NCI-H2196 treated with DMSO at 0.1 percent for 48 hours (cell line): ENCODE measurements at regions not wholly inside any gene's neighbourhood (a gene's known extent, or its start where the extent isn't known, plus 50 kb on each side); places are given as distances from the start of the nearest gene placed in this dataset.
"Not testable (repeated sequence)": the region's sequence is repeated elsewhere in the genome, so short reads cannot be mapped to it uniquely, and the experiment has no call there.

Source experiments
- DNase-seq: peaks from one replicate; lab custom pipeline; 2025; ENCODE audit not compliant: unreplicated experiment; lab: John Stamatoyannopoulos, UW

DNA sequence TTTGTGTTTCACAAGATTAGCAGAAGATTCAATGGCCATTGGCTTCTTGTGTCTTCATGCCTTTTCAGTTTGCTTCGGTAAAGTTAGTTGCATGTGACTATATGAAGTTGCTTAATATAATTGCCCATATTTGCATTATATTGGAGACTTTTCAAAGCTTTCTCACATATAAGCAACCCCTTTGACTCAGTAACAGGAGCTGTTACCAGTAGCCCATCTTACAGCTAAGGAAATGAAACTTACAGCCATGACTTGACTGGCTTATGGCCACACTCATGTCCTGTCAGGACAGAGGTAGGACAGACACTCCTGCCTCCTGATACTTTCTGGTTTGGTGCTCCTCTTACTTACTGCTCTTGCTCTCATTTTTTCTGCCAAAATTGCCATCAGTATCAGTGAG is 1082.1 kb downstream of the BCL11B start:
- DNase-seq = no peak

DNA sequence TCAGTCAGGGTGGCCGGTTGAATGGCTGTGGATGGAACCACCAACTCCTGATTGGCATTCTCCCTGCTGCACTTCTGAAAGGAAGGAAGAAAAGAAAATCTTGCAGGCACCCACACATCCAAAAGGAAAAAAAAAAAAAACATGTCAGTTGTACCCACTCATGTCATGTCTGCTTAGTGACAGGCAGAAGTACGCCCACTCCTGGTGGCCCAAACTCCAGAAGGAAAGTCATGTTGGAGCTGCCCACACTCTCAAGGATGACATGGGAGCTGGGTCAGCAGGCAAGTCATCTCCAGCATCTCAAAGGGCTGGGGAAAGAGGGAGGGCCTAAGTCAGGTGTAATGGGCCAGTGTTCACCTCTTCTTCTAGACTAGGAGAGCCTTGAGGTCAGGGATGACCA is 1079.1 kb downstream of the BCL11B start:
- DNase-seq = no peak

DNA sequence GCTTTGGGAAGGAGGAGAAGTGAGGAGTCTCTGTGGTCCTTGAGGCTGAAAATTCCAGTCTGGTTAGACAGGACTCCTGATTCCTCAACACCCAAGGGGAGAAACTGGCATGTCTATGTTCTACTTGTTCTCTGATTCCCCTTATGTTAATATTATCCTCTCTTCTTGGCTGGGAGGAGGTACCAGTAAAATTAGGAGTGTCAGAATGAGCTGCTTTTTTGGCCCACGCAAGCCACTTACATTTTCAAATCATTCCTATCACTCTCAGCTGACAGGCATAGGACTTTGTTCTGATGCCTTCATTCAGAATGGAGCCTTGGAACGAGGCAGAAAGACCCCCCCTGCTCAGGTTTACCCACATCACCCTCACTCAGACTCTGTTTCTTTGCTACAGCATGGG is 1077.2 kb downstream of the BCL11B start:
- DNase-seq = no peak

- DNase-seq = no peak
Measured at GRCh38 chr14:98195256-98195655, 1076.7 kb downstream of the BCL11B start.

GRCh38 chr14:98197933-98198332 is 1074.1 kb downstream of the BCL11B start:
- DNase-seq = no peak

DNA sequence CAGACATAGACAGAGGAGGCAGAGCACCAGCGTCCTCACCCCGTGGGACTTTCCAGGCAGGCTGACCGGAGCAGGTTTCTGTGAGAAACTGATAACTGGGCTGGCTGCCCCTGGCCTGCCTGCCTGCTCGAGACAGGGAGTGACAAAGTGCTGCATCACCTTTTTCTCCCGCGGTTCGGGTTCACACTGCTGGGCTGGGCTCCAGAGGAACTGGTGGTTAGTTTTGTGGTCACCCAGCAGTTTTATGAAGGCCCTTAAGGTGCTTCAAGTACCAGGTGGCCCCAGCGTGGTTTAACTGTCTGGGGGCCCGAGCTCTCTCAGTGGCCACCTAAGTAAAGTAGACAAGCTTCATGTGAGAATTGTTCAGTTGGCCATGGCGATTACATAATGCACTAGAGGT is 1073.6 kb downstream of the BCL11B start:
- DNase-seq = no peak

GRCh38 chr14:98200601-98201000 is 1071.4 kb downstream of the BCL11B start:
- DNase-seq = no peak

- no peak for DNase-seq
Measured at GRCh38 chr14:98203421-98203820, 1068.6 kb downstream of the BCL11B start.

DNA sequence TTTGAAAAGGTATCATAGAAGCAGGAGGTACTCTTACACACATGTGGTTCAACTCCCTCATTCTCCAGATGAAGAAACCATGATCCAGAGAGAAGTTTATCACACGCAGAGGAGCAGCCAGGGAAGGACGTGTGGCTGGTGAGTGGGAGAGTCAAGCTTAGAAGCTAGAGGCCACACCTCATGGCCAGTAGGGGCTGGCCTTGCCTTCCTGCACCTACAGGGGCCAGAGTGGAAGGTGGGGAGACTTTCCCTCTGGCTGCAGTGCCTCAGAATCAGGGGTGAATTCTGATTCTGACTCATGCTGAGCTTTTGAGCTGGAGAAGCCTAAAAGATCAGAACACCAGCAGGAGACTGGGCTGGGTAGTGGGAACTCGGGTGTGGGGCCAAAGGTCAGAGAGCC is 1067.9 kb downstream of the BCL11B start:
- no peak for DNase-seq

DNA sequence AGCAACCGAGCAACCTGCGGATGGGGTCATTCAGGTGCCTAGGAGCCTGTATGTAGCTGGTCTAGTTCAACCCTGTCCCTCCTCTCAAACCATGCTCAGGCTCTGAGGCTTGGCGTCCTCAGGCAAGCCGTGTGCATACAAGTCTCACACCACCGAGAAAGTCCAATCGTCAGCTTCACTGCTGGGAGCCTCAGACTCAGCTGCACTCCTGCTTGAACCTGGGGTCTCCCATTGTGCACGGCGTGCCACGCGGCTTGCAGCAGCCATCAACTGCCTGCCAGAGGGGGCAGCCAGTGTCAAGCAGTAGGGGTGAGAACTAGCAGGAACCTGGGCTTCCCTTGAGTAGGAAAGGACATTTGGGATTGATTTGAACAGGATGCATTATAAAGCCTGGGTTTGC is 1064.6 kb downstream of the BCL11B start:
- no peak for DNase-seq

- no peak for DNase-seq
Measured at GRCh38 chr14:98208211-98208611, 1063.8 kb downstream of the BCL11B start.

GRCh38 chr14:98208943-98209342 is 1063.1 kb downstream of the BCL11B start:
- DNase-seq = no peak

DNA sequence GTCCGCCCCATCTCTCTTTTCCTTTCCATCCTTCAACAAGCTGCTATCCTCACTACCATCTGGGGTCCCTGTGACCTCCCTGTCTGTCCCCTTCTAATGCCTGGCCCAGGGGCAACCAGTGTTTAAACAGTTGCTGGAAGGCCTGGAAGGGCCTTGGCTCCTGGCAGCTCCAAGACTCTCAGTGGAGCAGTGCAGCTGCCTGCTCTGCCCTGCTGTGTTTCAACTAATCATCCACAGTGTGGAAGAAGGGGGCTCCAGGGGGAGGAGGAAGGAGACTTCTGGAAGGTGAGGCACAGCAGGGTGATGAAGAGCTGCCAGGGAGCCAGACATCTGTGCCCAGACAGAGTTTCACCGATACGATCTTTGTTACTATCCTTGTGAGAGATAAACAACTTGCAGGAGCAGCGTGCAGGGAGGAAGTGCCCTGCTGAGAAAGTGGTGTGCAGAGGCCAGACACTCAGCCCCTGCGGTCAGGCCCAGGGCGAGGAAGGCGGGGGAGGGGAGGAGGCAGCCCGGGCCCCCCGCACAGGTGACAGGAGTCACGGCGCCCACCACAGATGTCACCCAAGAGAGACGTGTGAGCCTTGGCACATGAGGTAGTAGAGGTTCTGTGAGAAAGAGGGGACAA is 1061.8 kb downstream of the BCL11B start:
- DNase-seq = no peak

DNA sequence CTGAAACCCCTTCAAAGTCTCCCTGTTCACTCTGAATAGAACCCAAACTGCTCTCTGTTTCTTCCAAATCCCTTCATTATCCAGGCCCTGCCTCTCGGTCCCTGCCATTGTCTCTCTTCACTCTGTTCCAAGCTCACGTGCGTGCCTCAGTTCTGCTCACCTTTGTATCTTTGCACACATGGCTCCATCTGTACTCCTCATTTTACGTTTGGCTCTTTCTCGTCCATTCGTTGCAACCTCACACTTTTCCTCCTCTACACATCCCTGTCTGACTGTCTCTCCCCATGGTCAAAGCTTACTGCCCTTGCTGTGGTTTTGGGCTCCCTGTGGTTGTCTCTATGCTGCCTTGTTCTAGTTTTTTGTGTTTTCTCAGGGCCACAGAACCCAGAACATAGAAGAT is 1054.5 kb downstream of the BCL11B start:
- DNase-seq = no peak

- no peak for DNase-seq
Measured at GRCh38 chr14:98218218-98218617, 1053.8 kb downstream of the BCL11B start.

DNA sequence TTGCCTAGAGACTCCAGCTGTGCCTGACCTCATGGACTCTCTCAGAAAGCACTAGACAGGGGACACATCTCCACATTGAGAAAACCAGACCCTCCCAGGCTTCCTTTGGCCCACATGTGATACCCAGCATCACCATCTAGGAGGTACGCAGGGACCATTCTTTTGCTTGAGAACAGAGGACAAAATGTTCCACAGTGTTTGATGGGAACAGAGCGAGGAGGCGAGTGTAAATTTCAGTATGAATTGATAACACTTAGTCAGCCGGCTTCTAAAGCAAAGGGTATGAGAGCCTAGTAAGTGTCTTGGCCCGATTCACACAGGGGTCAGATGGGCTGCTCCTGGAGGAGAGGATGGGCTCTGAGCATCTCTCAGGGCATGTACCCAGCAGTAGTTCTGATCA is 1052.4 kb downstream of the BCL11B start:
- DNase-seq = no peak

- no peak for DNase-seq
Measured at GRCh38 chr14:98223106-98223505, 1048.9 kb downstream of the BCL11B start.

- DNase-seq = not testable (repeated sequence)
Measured at GRCh38 chr14:98223710-98224109, 1048.3 kb downstream of the BCL11B start.

DNA sequence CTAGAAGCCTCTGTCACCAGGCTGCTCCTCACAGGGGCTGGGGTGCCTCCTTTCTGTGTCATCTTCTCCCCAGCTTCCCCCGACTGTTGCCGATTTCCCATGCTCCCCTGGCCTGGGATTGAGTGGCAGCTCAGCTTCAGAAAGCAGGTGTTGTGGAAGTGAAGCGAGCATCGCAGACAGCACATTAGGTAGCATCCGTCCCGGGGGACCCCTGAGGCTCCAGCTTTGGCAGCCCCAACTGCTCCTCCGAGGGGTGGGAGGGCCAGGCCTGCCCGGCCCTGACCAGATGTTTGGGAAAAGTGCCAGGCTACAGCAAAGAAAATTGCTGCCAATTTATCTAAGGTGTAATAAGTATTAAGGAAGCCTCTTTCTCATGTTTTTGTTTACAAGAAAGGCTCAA is 1045.6 kb downstream of the BCL11B start:
- DNase-seq = no peak

DNA sequence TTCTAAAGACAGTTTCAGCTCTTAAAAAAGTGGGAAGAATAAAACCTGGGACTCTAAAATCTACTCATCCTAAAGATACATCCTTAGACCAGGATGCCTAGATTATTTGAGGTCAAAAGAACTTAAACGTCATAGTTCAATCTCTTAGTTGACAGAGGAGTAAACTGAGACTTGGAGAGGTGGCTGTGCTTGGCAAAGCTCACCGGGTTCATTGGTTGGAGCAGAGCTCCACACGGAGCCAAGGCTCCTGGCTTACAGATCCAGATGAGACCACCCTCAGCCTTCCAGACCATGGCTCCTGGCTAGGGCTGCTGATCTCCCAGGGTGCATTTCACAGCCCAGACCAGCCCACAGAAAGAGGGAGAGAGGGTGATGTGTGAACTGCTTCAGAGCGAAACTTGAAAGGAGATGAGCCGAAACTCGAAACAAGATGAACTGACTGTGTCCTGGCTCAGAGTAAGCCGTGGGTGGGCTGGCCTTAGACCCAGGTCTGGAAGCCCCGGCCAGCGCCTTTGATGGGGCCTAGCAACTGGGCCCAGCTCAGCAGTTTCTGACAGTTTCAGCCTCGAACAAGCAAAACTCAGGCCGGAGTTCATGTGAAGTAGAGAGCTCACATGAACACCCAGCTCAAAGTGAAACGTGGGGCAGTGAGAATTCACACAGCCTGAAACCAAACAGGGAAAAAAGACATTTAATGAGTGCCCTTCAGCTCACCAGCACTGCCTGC is 1044.8 kb downstream of the BCL11B start:
- no peak for DNase-seq

GRCh38 chr14:98227727-98228111 is 1044.3 kb downstream of the BCL11B start:
- no peak for DNase-seq

DNA sequence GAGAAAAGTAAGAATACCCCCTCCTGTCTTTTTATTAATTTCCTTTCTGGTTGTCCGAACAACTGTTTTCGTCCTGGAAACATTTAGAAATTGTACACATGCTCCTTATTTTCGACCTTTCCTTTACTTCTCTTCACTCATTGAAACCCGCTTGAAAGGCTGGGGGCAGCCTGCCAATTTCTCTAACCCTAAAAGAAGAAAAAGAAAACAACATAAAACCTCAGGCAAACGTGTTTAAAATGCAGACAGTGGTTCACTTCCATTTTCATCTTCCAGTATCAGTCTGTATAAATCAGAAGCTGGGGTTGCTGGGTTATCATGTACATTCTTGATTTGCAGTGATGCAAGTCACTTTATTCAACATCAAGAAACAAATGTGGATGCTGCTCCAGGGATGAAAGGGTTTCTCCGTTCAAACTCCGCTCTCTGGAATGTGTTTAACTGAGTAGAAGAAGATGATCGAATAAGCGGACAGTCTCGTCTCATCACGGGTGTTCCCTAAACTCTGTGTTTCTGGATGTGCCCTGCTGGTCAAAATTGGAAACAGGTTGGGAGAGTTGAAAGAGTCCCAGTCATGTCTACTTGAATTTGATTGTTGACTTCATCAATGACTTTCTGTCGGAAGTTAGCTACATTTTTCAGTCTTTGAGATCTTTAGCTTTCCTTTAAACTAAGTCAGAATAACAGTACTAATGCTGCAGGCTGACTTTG is 1042.2 kb downstream of the BCL11B start:
- DNase-seq = no peak
